ENCODE measurements at regions not wholly inside any gene's neighbourhood (a gene's known extent, or its start where the extent isn't known, plus 50 kb on each side); places are given as distances from the start of the nearest gene placed in this dataset.

- H3K4me1 Mint-ChIP-seq (ENCODE audit: unreplicated experiment): no peaks in the 10 kb centered on the region
- H3K4me3 Mint-ChIP-seq (ENCODE audit: unreplicated experiment): no peak overlapping the region
- no peak for TF ChIP-seq CTCF (IDR thresholded peaks at IDR 0.05; ENCODE audit: unreplicated experiment)
- no peaks in the 10 kb centered on the region for H3K9me3 Mint-ChIP-seq (ENCODE audit: unreplicated experiment)
- DNase-seq (ENCODE audit: low spot score): no peak
- H3K36me3 Mint-ChIP-seq (ENCODE audit: low read depth, unreplicated experiment): no peaks in the 10 kb centered on the region
- H3K27me3 Mint-ChIP-seq (ENCODE audit: unreplicated experiment): no peaks in the 10 kb centered on the region
- no peak overlapping the region for H3K27ac Mint-ChIP-seq (ENCODE audit: unreplicated experiment)
Measured at GRCh38 chr4:33063241-33063640, 2343.1 kb downstream of the PCDH7 start.

GRCh38 chr4:33064238-33064637 lies 2344.1 kb downstream of the PCDH7 start:
- no peak for DNase-seq (ENCODE audit: low spot score)
- H3K27ac Mint-ChIP-seq (ENCODE audit: unreplicated experiment): no peak overlapping the region

GRCh38 chr4:33065749-33066148 lies 2345.6 kb downstream of the PCDH7 start:
- no peaks in the 10 kb centered on the region for H3K9me3 Mint-ChIP-seq (ENCODE audit: unreplicated experiment)
- no peaks in the 10 kb centered on the region for H3K4me1 Mint-ChIP-seq (ENCODE audit: unreplicated experiment)
- no peaks in the 10 kb centered on the region for H3K27me3 Mint-ChIP-seq (ENCODE audit: unreplicated experiment)
- H3K4me3 Mint-ChIP-seq (ENCODE audit: unreplicated experiment): no peak overlapping the region
- DNase-seq (ENCODE audit: low spot score): no peak
- H3K27ac Mint-ChIP-seq (ENCODE audit: unreplicated experiment): no peak overlapping the region
- no peak for TF ChIP-seq CTCF (IDR thresholded peaks at IDR 0.05; ENCODE audit: unreplicated experiment)
- H3K36me3 Mint-ChIP-seq (ENCODE audit: low read depth, unreplicated experiment): no peaks in the 10 kb centered on the region

More at GRCh38 chr4:33064238-33064637, 2344.1 kb downstream of the PCDH7 start:
- H3K36me3 Mint-ChIP-seq (ENCODE audit: low read depth, unreplicated experiment): no peaks in the 10 kb centered on the region
- H3K9me3 Mint-ChIP-seq (ENCODE audit: unreplicated experiment): no peaks in the 10 kb centered on the region
- no peak for TF ChIP-seq CTCF (IDR thresholded peaks at IDR 0.05; ENCODE audit: unreplicated experiment)
- no peaks in the 10 kb centered on the region for H3K27me3 Mint-ChIP-seq (ENCODE audit: unreplicated experiment)
- H3K4me1 Mint-ChIP-seq (ENCODE audit: unreplicated experiment): no peaks in the 10 kb centered on the region
- no peak overlapping the region for H3K4me3 Mint-ChIP-seq (ENCODE audit: unreplicated experiment)

- Mint-ChIP-seq H3K4me1 (ENCODE audit: unreplicated experiment) (no peaks in the 10 kb centered on the region), H3K27me3 (ENCODE audit: unreplicated experiment) (no peaks in the 10 kb centered on the region)
Measured at GRCh38 chr4:33067221-33067620, 2347.1 kb downstream of the PCDH7 start.

GRCh38 chr4:33068539-33068938 lies 2348.4 kb downstream of the PCDH7 start:
- Mint-ChIP-seq H3K9me3 (ENCODE audit: unreplicated experiment) (no peaks in the 10 kb centered on the region), H3K36me3 (ENCODE audit: low read depth, unreplicated experiment) (no peaks in the 10 kb centered on the region), H3K4me1 (ENCODE audit: unreplicated experiment) (no peaks in the 10 kb centered on the region), H3K27me3 (ENCODE audit: unreplicated experiment) (no peaks in the 10 kb centered on the region), H3K27ac (ENCODE audit: unreplicated experiment) (no peak overlapping the region), H3K4me3 (ENCODE audit: unreplicated experiment) (no peak overlapping the region)
- TF ChIP-seq CTCF (IDR thresholded peaks at IDR 0.05; ENCODE audit: unreplicated experiment): no peak
- no peak for DNase-seq (ENCODE audit: low spot score)

More at GRCh38 chr4:33067221-33067620, 2347.1 kb downstream of the PCDH7 start:
- TF ChIP-seq CTCF (IDR thresholded peaks at IDR 0.05; ENCODE audit: unreplicated experiment): no peak
- no peak overlapping the region for H3K27ac Mint-ChIP-seq (ENCODE audit: unreplicated experiment)
- no peaks in the 10 kb centered on the region for H3K9me3 Mint-ChIP-seq (ENCODE audit: unreplicated experiment)
- no peak overlapping the region for H3K4me3 Mint-ChIP-seq (ENCODE audit: unreplicated experiment)
- DNase-seq (ENCODE audit: low spot score): no peak
- no peaks in the 10 kb centered on the region for H3K36me3 Mint-ChIP-seq (ENCODE audit: low read depth, unreplicated experiment)

Data from endothelial cell (in vitro differentiated cells).